K562 (cell line): ENCODE measurements at regions not wholly inside any gene's neighbourhood (a gene's known extent, or its start where the extent isn't known, plus 50 kb on each side); places are given as distances from the start of the nearest gene placed in this dataset.

Experiments used
- BACH1 ChIP-seq: fragments of 200-800 bp; sonication (Bioruptor generic); IDR thresholded peaks from 2 replicates; pipeline ENCODE4 v1.6.1; 2016; ENCODE audit warnings: missing genetic modification characterization, missing compliant biosample characterization
- CREB1 ChIP-seq, 2 experiments: sonication (generic) in 1 of 2; formaldehyde crosslinking in 1 of 2; IDR thresholded peaks; 2 replicates each; pipeline versions ENCODE4 v1.6.1 to v1.8.0; 2012 to 2022; ENCODE audit warnings: inconsistent platforms in 1 of 2, mild to moderate bottlenecking in 1 of 2, missing genetic modification reagents in 1 of 2, moderate library complexity in 1 of 2
- CTCF ChIP-seq, 3 experiments: IDR thresholded peaks in 2 of 3; conservative IDR thresholded peaks in 1 of 3; 2 replicates each; pipeline ENCODE4 v1.5.1; 2011 to 2012; ENCODE audit warnings: low read length in 3 of 3, mild to moderate bottlenecking in 3 of 3, control low read depth in 2 of 3, improper control_type of control experiment in 1 of 3, inconsistent platforms in 1 of 3, low read depth in 1 of 3, mixed read lengths in 1 of 3, moderate library complexity in 1 of 3; ENCODE audit not compliant: insufficient read depth in 2 of 3
- E4F1 ChIP-seq: fragments of 250-450 bp; sonication (Bioruptor Pico); IDR thresholded peaks from 2 replicates; pipeline ENCODE4 v1.5.0; 2021; ENCODE audit warnings: mild to moderate bottlenecking, borderline replicate concordance
- FOS ChIP-seq: IDR thresholded peaks from 3 replicates; pipeline ENCODE4 v1.6.1; 2011; ENCODE audit not compliant: insufficient read length; ENCODE audit errors: extremely low read depth
- KDM1A ChIP-seq, 2 experiments: fragments of 450-650 bp; IDR thresholded peaks; 2 replicates each; pipeline ENCODE4 v1.6.1; 2016; ENCODE audit warnings: mild to moderate bottlenecking in 2 of 2
- NR2C2 ChIP-seq, 2 experiments: fragments of 200-800 bp in 1 of 2; sonication (Bioruptor generic) in 1 of 2; sonication (generic) in 1 of 2; formaldehyde crosslinking in 1 of 2; IDR thresholded peaks; 2 replicates each; pipeline versions ENCODE4 v1.6.1 to v1.8.0; 2016 to 2022; ENCODE audit warnings: mild to moderate bottlenecking in 1 of 2, missing compliant biosample characterization in 1 of 2, missing genetic modification characterization in 1 of 2, missing genetic modification reagents in 1 of 2
- UBTF ChIP-seq, 2 experiments: IDR thresholded peaks; 2 replicates each; pipeline ENCODE4 v1.6.1; 2012; ENCODE audit warnings: improper control_type of control experiment in 2 of 2, low read depth in 2 of 2, low read length in 2 of 2, borderline replicate concordance in 1 of 2
- ZFP30 ChIP-seq: fragments of 250-450 bp; sonication (Bioruptor Pico); IDR thresholded peaks from 2 replicates; pipeline ENCODE4 v1.8.0; 2022; ENCODE audit warnings: moderate library complexity, mild to moderate bottlenecking, inconsistent platforms, borderline replicate concordance

- TF ChIP-seq ZFP30 (CRISPR knock-in tag), result no peak
- no peak for TF ChIP-seq NR2C2 (CRISPR knock-in tag; IDR thresholded peaks at IDR 0.05)
- no peak for TF ChIP-seq NR2C2 (tag; IDR thresholded peaks at IDR 0.05)
- no peak for TF ChIP-seq CTCF (IDR thresholded peaks at IDR 0.05 in 2 of 3, conservative IDR thresholded peaks at IDR 0.05 in 1 of 3; ENCODE audit: insufficient read depth in 2 of 3, low read depth in 1 of 3, low read length in 3 of 3)
- no peak for TF ChIP-seq CREB1 (IDR thresholded peaks at IDR 0.05)
- TF ChIP-seq CREB1 (CRISPR knock-in tag; IDR thresholded peaks at IDR 0.05), result no peak
- no peak for TF ChIP-seq FOS
- no peak for TF ChIP-seq UBTF (IDR thresholded peaks at IDR 0.05; ENCODE audit: borderline replicate concordance in 1 of 2, low read depth in 2 of 2, low read length in 2 of 2)
- no peak for TF ChIP-seq BACH1
- TF ChIP-seq KDM1A (IDR thresholded peaks at IDR 0.05), result no peak
- TF ChIP-seq E4F1 (CRISPR knock-in tag), result no peak
Observed at GRCh38 chr17:83175822-83176622, 96.6 kb downstream of the METRNL start.
